Caco-2 (cell line): ENCODE measurements at regions not wholly inside any gene's neighbourhood (a gene's known extent, or its start where the extent isn't known, plus 50 kb on each side); places are given as distances from the start of the nearest gene placed in this dataset.

Experiments used
- BruUV-seq: library from RNA; stranded (reverse); fragments of 400-500 nt; replicated peaks from 2 replicates; lab custom pipeline; 2021; lab: Mats Ljungman, UMichigan
- CTCF ChIA-PET: fragments of 300-600 bp; sonication (Branson Sonifier 250); formaldehyde crosslinking; loops from one replicate; lab custom pipeline; 2022; ENCODE audit warnings: antibody characterized with exemption; lab: Charles Lee
- POLR2A ChIA-PET: fragments of 300-600 bp; sonication (Branson Sonifier 250); formaldehyde crosslinking; loops from one replicate; lab custom pipeline; 2022; ENCODE audit warnings: antibody characterized with exemption; lab: Charles Lee
- DNase-seq, 2 experiments: peaks; one replicate each; pipeline versions ENCODE4 v3.0.0 to v3.0.0-alpha.2; 2020 to 2022
- H3K27me3 ChIP-seq: replicated peaks from 2 replicates; pipeline ENCODE4 v1.6.0; 2011; ENCODE audit warnings: low read length; ENCODE audit not compliant: control insufficient read depth, insufficient read depth
- H3K36me3 ChIP-seq: 2 replicates; pipeline ENCODE4 v1.5.1; 2011; ENCODE audit warnings: low read length; ENCODE audit not compliant: control insufficient read depth, insufficient read depth
- H3K4me1 ChIP-seq: fragments of 250-450 bp; sonication (Bioruptor Pico); 2 replicates; pipeline ENCODE4 v1.5.1; 2020; ENCODE audit warnings: mild to moderate bottlenecking
- H3K4me3 ChIP-seq: 2 replicates; pipeline ENCODE4 v1.5.1; 2011; ENCODE audit warnings: low read depth, mild to moderate bottlenecking, control low read depth, low read length
- H3K9me3 ChIP-seq: fragments of 250-450 bp; sonication (Bioruptor Pico); 2 replicates; pipeline ENCODE4 v1.5.1; 2020; ENCODE audit warnings: mild to moderate bottlenecking, moderate library complexity
- H3K27ac Mint-ChIP-seq: one replicate; pipeline ENCODE4 v1.8.0; 2022; ENCODE audit warnings: mixed read lengths; ENCODE audit not compliant: unreplicated experiment
- H3K27me3 Mint-ChIP-seq: one replicate; pipeline ENCODE4 v1.8.0; 2022; ENCODE audit warnings: mixed read lengths; ENCODE audit not compliant: insufficient read depth, unreplicated experiment
- H3K36me3 Mint-ChIP-seq: one replicate; pipeline ENCODE4 v1.8.0; 2022; ENCODE audit warnings: mild to moderate bottlenecking, mixed read lengths; ENCODE audit not compliant: insufficient read depth, unreplicated experiment
- H3K4me1 Mint-ChIP-seq: one replicate; pipeline ENCODE4 v1.8.0; 2022; ENCODE audit warnings: low read depth, mixed read lengths; ENCODE audit not compliant: unreplicated experiment
- H3K4me3 Mint-ChIP-seq: one replicate; pipeline ENCODE4 v1.8.0; 2022; ENCODE audit warnings: mild to moderate bottlenecking, moderate library complexity, mixed read lengths; ENCODE audit not compliant: unreplicated experiment
- H3K9me3 Mint-ChIP-seq: one replicate; pipeline ENCODE4 v1.8.0; 2022; ENCODE audit warnings: mixed read lengths; ENCODE audit not compliant: unreplicated experiment
- CTCF ChIP-seq, 2 experiments: fragments of 200-600 bp in 1 of 2; IDR thresholded peaks; 1 replicate in 1 of 2; 2 replicates in 1 of 2; pipeline versions ENCODE4 v1.5.1 to v1.8.0; 2011 to 2022; ENCODE audit warnings: antibody characterized with exemption in 1 of 2, control low read depth in 1 of 2, inconsistent platforms in 1 of 2, low read depth in 1 of 2, low read length in 1 of 2, mild to moderate bottlenecking in 1 of 2, moderate library complexity in 1 of 2; ENCODE audit not compliant: insufficient read depth in 1 of 2, severe bottlenecking in 1 of 2, unreplicated experiment in 1 of 2
- intact Hi-C: fragments of 100-400 bp; cut with micrococcal nuclease; formaldehyde crosslinking; loops from one replicate; pipeline ENCODE4 v1.10.0; 2022; ENCODE audit not compliant: unreplicated experiment

- POLR2A ChIA-PET: no interaction called here
- no peaks in the 10 kb centered on the region for H3K9me3 ChIP-seq
- BruUV-seq: no TSS peak
- no peaks in the 10 kb centered on the region for H3K36me3 ChIP-seq
- TF ChIP-seq CTCF (IDR thresholded peaks at IDR 0.05; ENCODE audit: insufficient read depth in 1 of 2, low read depth in 1 of 2, low read length in 1 of 2, severe bottlenecking in 1 of 2, unreplicated experiment in 1 of 2): no peak
- Mint-ChIP-seq H3K36me3 (no peaks in the 10 kb centered on the region), H3K4me1 (no peaks in the 10 kb centered on the region), H3K27ac (no peak overlapping the region), H3K27me3 (no peaks in the 10 kb centered on the region), H3K9me3 (peaks cover 7% of the 10 kb centered on the region), H3K4me3 (no peak overlapping the region)
- H3K27me3 ChIP-seq: no peaks in the 10 kb centered on the region
- no peak for DNase-seq
- intact Hi-C loops: no loop called here
- no peak overlapping the region for H3K4me3 ChIP-seq
- no peaks in the 10 kb centered on the region for H3K4me1 ChIP-seq
- CTCF ChIA-PET: no interaction called here
Observed at GRCh38 chr16:9567666-9568065, 476.2 kb downstream of the HAPSTR1 start.

- CTCF ChIA-PET: no interaction called here
- Mint-ChIP-seq H3K36me3 (no peaks in the 10 kb centered on the region), H3K9me3 (peaks cover 7% of the 10 kb centered on the region), H3K4me1 (no peaks in the 10 kb centered on the region), H3K4me3 (no peak overlapping the region), H3K27me3 (no peaks in the 10 kb centered on the region), H3K27ac (no peak overlapping the region)
- H3K27me3 ChIP-seq: no peaks in the 10 kb centered on the region
- H3K9me3 ChIP-seq: no peaks in the 10 kb centered on the region
- intact Hi-C loops: no loop called here
- POLR2A ChIA-PET: no interaction called here
- no peak for DNase-seq
- no peak overlapping the region for H3K4me3 ChIP-seq
- no peaks in the 10 kb centered on the region for H3K36me3 ChIP-seq
- no peaks in the 10 kb centered on the region for H3K4me1 ChIP-seq
- no TSS peak for BruUV-seq
- TF ChIP-seq CTCF (IDR thresholded peaks at IDR 0.05; ENCODE audit: insufficient read depth in 1 of 2, low read depth in 1 of 2, low read length in 1 of 2, severe bottlenecking in 1 of 2, unreplicated experiment in 1 of 2): no peak
Observed at GRCh38 chr16:9568261-9568660, 476.8 kb downstream of the HAPSTR1 start.

GRCh38 chr16:9570521-9570920 lies 479.1 kb downstream of the HAPSTR1 start:
- intact Hi-C loops: no loop called here
- no peak for DNase-seq
- Mint-ChIP-seq H3K4me1 (no peaks in the 10 kb centered on the region), H3K4me3 (no peak overlapping the region), H3K9me3 (peaks cover 7% of the 10 kb centered on the region), H3K27me3 (no peaks in the 10 kb centered on the region), H3K36me3 (no peaks in the 10 kb centered on the region), H3K27ac (no peak overlapping the region)
- H3K27me3 ChIP-seq: no peaks in the 10 kb centered on the region
- no peak overlapping the region for H3K4me3 ChIP-seq
- no TSS peak for BruUV-seq
- no peaks in the 10 kb centered on the region for H3K4me1 ChIP-seq
- ChIA-PET POLR2A (no interaction called here), CTCF (no interaction called here)
- no peak for TF ChIP-seq CTCF (IDR thresholded peaks at IDR 0.05; ENCODE audit: insufficient read depth in 1 of 2, low read depth in 1 of 2, low read length in 1 of 2, severe bottlenecking in 1 of 2, unreplicated experiment in 1 of 2)
- H3K36me3 ChIP-seq: no peaks in the 10 kb centered on the region
- H3K9me3 ChIP-seq: no peaks in the 10 kb centered on the region
